CD4-positive, alpha-beta memory T cell (primary cell): ENCODE measurements at regions not wholly inside any gene's neighbourhood (a gene's known extent, or its start where the extent isn't known, plus 50 kb on each side); places are given as distances from the start of the nearest gene placed in this dataset.

Experiments used
- CTCF ChIA-PET: fragments of 350-600 bp; sonication (Branson Sonifier 250); formaldehyde crosslinking; loops from one replicate; lab custom pipeline; 2021; ENCODE audit warnings: inconsistent platforms; ENCODE audit not compliant: partially characterized antibody; lab: Charles Lee
- POLR2A ChIA-PET: fragments of 350-600 bp; sonication (Branson Sonifier 250); formaldehyde crosslinking; loops from one replicate; lab custom pipeline; 2021; ENCODE audit not compliant: partially characterized antibody; lab: Charles Lee
- DNase-seq, 5 donors: peaks; one replicate each; pipeline versions ENCODE4 v3.0.0 to v3.0.0-alpha.2; 2020 to 2022; ENCODE audit warnings: mixed read lengths in 1 of 5
- H3K27ac ChIP-seq: one replicate; pipeline ENCODE4 v1.7.0; 2013; ENCODE audit warnings: low read depth, low read length
- H3K27me3 ChIP-seq: 2 replicates; pipeline ENCODE4 v1.7.0; 2013; ENCODE audit warnings: mild to moderate bottlenecking, low read length, moderate library complexity; ENCODE audit not compliant: insufficient read depth
- H3K36me3 ChIP-seq: 2 replicates; pipeline ENCODE4 v1.7.0; 2013; ENCODE audit warnings: mild to moderate bottlenecking, low read length, moderate library complexity; ENCODE audit not compliant: insufficient read depth
- H3K4me1 ChIP-seq: 2 replicates; pipeline ENCODE4 v1.7.0; 2013; ENCODE audit warnings: mild to moderate bottlenecking, low read length, moderate library complexity; ENCODE audit not compliant: insufficient read depth
- H3K4me3 ChIP-seq, 2 donors: one replicate each; pipeline ENCODE4 v1.7.0; 2013; ENCODE audit warnings: low read length in 2 of 2, mild to moderate bottlenecking in 1 of 2
- H3K9me3 ChIP-seq, 2 donors: one replicate each; pipeline ENCODE4 v1.7.0; 2013; ENCODE audit warnings: low read length in 2 of 2, control low read depth in 1 of 2; ENCODE audit not compliant: control insufficient read depth in 1 of 2
- H3K27ac Mint-ChIP-seq, 7 donors: one replicate each; pipeline ENCODE4 v1.8.0; 2020 to 2021; ENCODE audit warnings: mixed read lengths in 7 of 7, mild to moderate bottlenecking in 6 of 7, inconsistent platforms in 3 of 7, moderate library complexity in 3 of 7
- H3K27me3 Mint-ChIP-seq, 2 donors: one replicate each; pipeline ENCODE4 v1.8.0; 2020 to 2021; ENCODE audit warnings: mixed read lengths in 2 of 2
- H3K36me3 Mint-ChIP-seq, 2 donors: one replicate each; pipeline ENCODE4 v1.8.0; 2020 to 2021; ENCODE audit warnings: mixed read lengths in 2 of 2, inconsistent platforms in 1 of 2, mild to moderate bottlenecking in 1 of 2
- H3K4me1 Mint-ChIP-seq, 4 donors: one replicate each; pipeline ENCODE4 v1.8.0; 2020 to 2021; ENCODE audit warnings: mixed read lengths in 4 of 4, mild to moderate bottlenecking in 1 of 4
- H3K4me3 Mint-ChIP-seq, 8 donors: one replicate each; pipeline ENCODE4 v1.8.0; 2020 to 2021; ENCODE audit warnings: mixed read lengths in 8 of 8, mild to moderate bottlenecking in 7 of 8, moderate library complexity in 6 of 8, inconsistent platforms in 3 of 8
- H3K9me3 Mint-ChIP-seq, 8 donors: one replicate each; pipeline ENCODE4 v1.8.0; 2020 to 2021; ENCODE audit warnings: mixed read lengths in 8 of 8, mild to moderate bottlenecking in 5 of 8, inconsistent platforms in 3 of 8, moderate library complexity in 1 of 8
- intact Hi-C: fragments of 100-400 bp; cut with micrococcal nuclease; formaldehyde crosslinking; loops from one replicate; pipeline ENCODE4 v1.15.1; 2023

DNA sequence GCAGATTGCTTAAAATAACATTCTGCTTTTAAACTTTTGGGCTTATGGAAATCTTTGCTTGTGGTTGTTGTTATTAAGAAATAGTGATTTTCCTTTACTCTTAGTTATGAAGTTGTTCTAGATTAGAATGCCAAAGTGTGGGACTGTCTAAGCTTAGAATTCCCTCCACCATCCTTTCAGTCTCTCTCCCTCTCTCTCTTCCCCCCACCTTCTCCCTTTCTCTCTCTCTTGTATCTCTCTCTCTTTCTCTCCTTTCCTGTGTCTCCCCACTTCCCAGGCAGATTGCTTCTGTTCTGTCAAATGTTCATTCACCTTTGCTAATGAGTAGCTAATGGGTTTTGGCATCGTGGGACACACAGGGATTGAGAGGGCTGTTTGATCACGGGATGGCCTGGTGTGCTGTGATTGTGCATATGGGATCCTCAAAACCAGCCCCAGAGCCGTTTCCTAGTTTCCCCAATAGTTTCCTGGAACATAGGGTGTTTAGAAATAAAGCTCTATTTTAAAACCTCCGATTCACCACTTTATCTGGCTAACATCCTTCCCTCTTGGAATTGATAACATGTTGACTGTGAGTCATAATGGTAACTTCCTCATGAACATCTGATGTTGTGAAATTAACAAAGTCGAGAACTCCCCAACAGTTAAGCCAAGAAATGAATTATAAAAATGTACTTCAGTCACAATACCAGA, 502.6 kb downstream of the TMEM114 start:
- Histone ChIP-seq H3K27ac (no peak overlapping the region), H3K27me3 (no peaks in the 10 kb centered on the region), H3K9me3 (no peaks in the 10 kb centered on the region), H3K36me3 (no peaks in the 10 kb centered on the region), H3K4me3 (no peak overlapping the region), H3K4me1 (no peaks in the 10 kb centered on the region)
- intact Hi-C loops = no loop called here
- Mint-ChIP-seq H3K27ac (no peak overlapping the region), H3K27me3 (no peaks in the 10 kb centered on the region), H3K4me1 (no peaks in the 10 kb centered on the region), H3K9me3 (peaks cover 4 to 29% (median 6%) of the 10 kb centered on the region in 8 donors), H3K4me3 (no peak overlapping the region), H3K36me3 (no peaks in the 10 kb centered on the region)
- ChIA-PET POLR2A (no interaction called here), CTCF (no interaction called here)
- DNase-seq = no peak

DNA sequence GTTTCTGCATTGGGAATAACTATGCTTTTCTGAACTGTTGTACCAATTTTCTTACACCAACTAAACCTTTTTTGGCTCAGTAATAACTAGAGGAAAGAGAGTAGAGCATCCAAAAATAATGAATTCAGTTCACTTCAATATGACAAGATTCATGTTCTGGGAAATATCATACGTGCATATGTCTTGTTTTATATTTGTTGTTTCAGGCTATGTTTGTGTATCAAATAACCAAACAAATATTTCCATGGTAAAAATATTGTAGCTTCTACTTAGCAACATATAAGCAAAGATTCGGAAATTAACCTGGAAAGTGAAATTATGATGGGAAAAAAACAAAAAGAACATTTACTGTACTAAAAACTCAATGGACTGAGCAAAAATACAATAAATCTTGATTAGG, 503.2 kb downstream of the TMEM114 start:
- H3K9me3 Mint-ChIP-seq = peaks cover 4 to 29% (median 6%) of the 10 kb centered on the region in 8 donors
- H3K36me3 Mint-ChIP-seq = no peaks in the 10 kb centered on the region
- DNase-seq = no peak
- Histone ChIP-seq H3K9me3 (peaks cover 0 to 2% of the 10 kb centered on the region in 2 donors), H3K4me1 (no peaks in the 10 kb centered on the region), H3K36me3 (no peaks in the 10 kb centered on the region), H3K4me3 (no peak overlapping the region), H3K27ac (no peak overlapping the region), H3K27me3 (no peaks in the 10 kb centered on the region)
- ChIA-PET CTCF (no interaction called here), POLR2A (no interaction called here)
- intact Hi-C loops = no loop called here
- H3K27ac Mint-ChIP-seq = no peak overlapping the region
- no peaks in the 10 kb centered on the region for H3K27me3 Mint-ChIP-seq
- no peaks in the 10 kb centered on the region for H3K4me1 Mint-ChIP-seq
- no peak overlapping the region for H3K4me3 Mint-ChIP-seq

DNA sequence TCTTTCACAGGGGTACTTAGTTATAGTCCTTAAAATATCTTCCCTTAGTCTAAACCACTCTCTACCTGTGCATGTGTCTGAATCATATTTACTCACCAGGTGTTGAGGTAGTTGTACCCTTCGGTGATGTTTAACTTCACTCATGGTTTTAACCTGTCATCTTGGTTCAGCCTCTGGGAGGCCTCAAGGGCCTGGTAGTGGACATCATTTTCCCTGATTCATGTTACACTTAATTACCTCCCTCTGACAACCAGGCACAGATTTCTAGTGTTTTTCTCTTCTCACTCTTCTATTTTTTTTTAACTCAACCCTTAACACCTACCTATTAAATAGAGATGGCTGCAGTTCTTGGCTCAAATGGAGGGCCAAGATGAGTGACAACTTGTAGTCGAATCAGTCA, 505.4 kb downstream of the TMEM114 start:
- H3K4me3 Mint-ChIP-seq = no peak overlapping the region
- POLR2A ChIA-PET = no interaction called here
- no peak overlapping the region for H3K27ac Mint-ChIP-seq
- CTCF ChIA-PET = no interaction called here
- intact Hi-C loops = no loop called here
- no peak overlapping the region for H3K4me3 ChIP-seq
- no peak overlapping the region for H3K27ac ChIP-seq
- H3K9me3 Mint-ChIP-seq = peaks cover 0 to 28% (median 6%) of the 10 kb centered on the region in 8 donors
- H3K27me3 Mint-ChIP-seq = no peaks in the 10 kb centered on the region
- H3K4me1 Mint-ChIP-seq = no peaks in the 10 kb centered on the region
- no peaks in the 10 kb centered on the region for H3K36me3 ChIP-seq
- no peaks in the 10 kb centered on the region for H3K36me3 Mint-ChIP-seq
- DNase-seq = no peak
- peaks cover 0 to 3% of the 10 kb centered on the region in 2 donors for H3K9me3 ChIP-seq
- H3K27me3 ChIP-seq = no peaks in the 10 kb centered on the region
- H3K4me1 ChIP-seq = no peaks in the 10 kb centered on the region

DNA sequence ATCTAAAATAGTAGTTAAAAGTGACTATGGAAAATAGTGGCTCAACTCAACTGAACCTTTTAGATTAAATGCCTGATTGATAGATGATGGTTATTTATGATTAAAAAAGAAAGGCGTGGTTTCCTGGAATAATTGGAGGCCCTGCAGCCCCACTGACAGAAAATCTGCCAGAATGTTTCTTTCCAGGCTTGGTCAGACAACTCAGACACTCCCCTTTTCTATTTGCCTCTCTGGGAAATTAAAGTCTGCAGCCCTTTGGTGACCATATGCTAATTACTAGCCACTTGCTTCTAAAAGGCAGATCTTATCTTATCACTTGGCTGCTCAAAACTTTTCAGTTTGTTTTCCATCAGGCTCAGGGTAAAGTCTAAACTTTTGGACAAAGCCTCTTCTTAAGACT, 506.0 kb downstream of the TMEM114 start:
- intact Hi-C loops = no loop called here
- H3K27me3 ChIP-seq = no peaks in the 10 kb centered on the region
- peaks cover 0 to 3% of the 10 kb centered on the region in 2 donors for H3K9me3 ChIP-seq
- H3K4me1 ChIP-seq = no peaks in the 10 kb centered on the region
- Mint-ChIP-seq H3K4me1 (no peaks in the 10 kb centered on the region), H3K36me3 (no peaks in the 10 kb centered on the region), H3K27me3 (no peaks in the 10 kb centered on the region), H3K9me3 (peaks cover 0 to 24% (median 6%) of the 10 kb centered on the region in 8 donors), H3K4me3 (no peak overlapping the region), H3K27ac (no peak overlapping the region)
- no peak overlapping the region for H3K27ac ChIP-seq
- no peak for DNase-seq
- H3K4me3 ChIP-seq = no peak overlapping the region
- ChIA-PET POLR2A (no interaction called here), CTCF (no interaction called here)
- no peaks in the 10 kb centered on the region for H3K36me3 ChIP-seq

DNA sequence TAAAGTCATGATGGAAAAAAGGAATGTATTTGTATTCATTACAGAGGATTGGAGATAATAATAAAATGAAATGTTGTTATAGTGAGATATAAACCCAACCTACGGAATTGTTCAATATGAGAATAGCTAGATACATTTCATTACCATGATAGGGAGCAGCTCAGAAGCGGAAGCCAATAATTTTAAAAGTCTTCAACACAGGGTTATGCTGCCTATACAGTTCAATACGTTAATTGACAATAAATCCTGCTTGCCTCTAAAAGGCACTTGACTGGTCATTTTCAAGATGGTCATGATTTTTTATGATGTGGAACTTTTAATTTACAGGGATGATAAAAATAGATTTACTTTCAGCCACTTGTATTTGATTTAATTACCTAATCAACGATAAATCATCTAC, 506.8 kb downstream of the TMEM114 start:
- ChIA-PET POLR2A (no interaction called here), CTCF (no interaction called here)
- no peak overlapping the region for H3K4me3 Mint-ChIP-seq
- no peaks in the 10 kb centered on the region for H3K36me3 Mint-ChIP-seq
- no peaks in the 10 kb centered on the region for H3K27me3 Mint-ChIP-seq
- Histone ChIP-seq H3K27me3 (no peaks in the 10 kb centered on the region), H3K4me3 (no peak overlapping the region), H3K4me1 (no peaks in the 10 kb centered on the region), H3K9me3 (peaks cover 0 to 3% of the 10 kb centered on the region in 2 donors), H3K27ac (no peak overlapping the region), H3K36me3 (no peaks in the 10 kb centered on the region)
- no peak overlapping the region for H3K27ac Mint-ChIP-seq
- H3K9me3 Mint-ChIP-seq = peaks cover 0 to 22% (median 6%) of the 10 kb centered on the region in 8 donors
- intact Hi-C loops = no loop called here
- DNase-seq = no peak
- H3K4me1 Mint-ChIP-seq = no peaks in the 10 kb centered on the region

DNA sequence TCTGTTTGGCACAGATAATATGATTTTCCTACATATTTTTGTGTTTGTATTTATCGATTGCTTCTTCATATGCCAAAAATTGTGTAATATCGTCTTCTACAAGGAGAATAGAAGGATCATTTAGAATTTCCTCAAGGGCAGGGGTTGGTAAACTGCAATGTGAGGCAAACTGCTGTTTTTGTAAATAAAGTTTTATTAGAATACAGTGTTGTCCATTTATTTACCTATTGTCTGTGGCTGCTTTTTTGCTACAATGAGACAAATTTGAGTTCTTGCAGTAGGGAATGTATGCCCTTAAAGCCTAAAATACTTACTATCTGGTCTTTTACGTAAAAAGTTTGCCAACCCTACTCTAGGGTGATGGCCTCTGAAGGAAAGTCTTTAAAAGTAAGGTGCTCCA, 509.5 kb downstream of the TMEM114 start:
- peaks cover 0 to 3% of the 10 kb centered on the region in 2 donors for H3K9me3 ChIP-seq
- Mint-ChIP-seq H3K27ac (no peak overlapping the region), H3K27me3 (no peaks in the 10 kb centered on the region), H3K4me3 (no peak overlapping the region), H3K4me1 (no peaks in the 10 kb centered on the region), H3K36me3 (no peaks in the 10 kb centered on the region), H3K9me3 (peaks cover 0 to 19% (median 8%) of the 10 kb centered on the region in 8 donors)
- no peak overlapping the region for H3K4me3 ChIP-seq
- H3K27ac ChIP-seq = no peak overlapping the region
- ChIA-PET POLR2A (no interaction called here), CTCF (no interaction called here)
- no peaks in the 10 kb centered on the region for H3K36me3 ChIP-seq
- DNase-seq = no peak
- H3K27me3 ChIP-seq = no peaks in the 10 kb centered on the region
- no peaks in the 10 kb centered on the region for H3K4me1 ChIP-seq
- intact Hi-C loops = no loop called here

DNA sequence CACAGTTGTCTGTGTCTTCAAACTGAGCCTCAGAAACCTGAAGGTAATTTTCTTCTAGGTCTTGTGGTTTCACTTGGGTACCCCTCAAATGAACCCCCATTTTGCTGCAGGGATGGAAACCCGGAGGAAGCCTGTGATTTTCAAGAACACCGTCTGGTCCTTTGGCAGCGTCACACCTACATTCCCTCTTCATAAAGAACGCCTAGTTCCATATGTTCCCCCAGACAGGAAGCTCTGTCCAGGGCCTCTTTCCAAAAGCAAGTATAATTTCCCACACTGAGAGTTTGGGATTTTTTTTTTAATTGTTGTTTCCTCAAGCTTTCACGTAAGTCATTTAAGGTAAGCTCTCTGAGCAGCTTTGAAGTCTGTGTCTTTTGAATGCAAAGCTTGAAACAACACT, 515.0 kb downstream of the TMEM114 start:
- H3K36me3 Mint-ChIP-seq = no peaks in the 10 kb centered on the region
- H3K27ac ChIP-seq = no peak overlapping the region
- intact Hi-C loops = no loop called here
- no peaks in the 10 kb centered on the region for H3K27me3 ChIP-seq
- no peak overlapping the region for H3K27ac Mint-ChIP-seq
- CTCF ChIA-PET = no interaction called here
- DNase-seq = no peak
- H3K4me3 Mint-ChIP-seq = no peak overlapping the region
- no peaks in the 10 kb centered on the region for H3K9me3 ChIP-seq
- peaks cover 0 to 29% (median 11%) of the 10 kb centered on the region in 8 donors for H3K9me3 Mint-ChIP-seq
- H3K36me3 ChIP-seq = no peaks in the 10 kb centered on the region
- H3K4me3 ChIP-seq = no peak overlapping the region
- H3K4me1 Mint-ChIP-seq = no peaks in the 10 kb centered on the region
- no peaks in the 10 kb centered on the region for H3K27me3 Mint-ChIP-seq
- POLR2A ChIA-PET = no interaction called here
- no peaks in the 10 kb centered on the region for H3K4me1 ChIP-seq
